PC-9 (cell line): ENCODE measurements at regions not wholly inside any gene's neighbourhood (a gene's known extent, or its start where the extent isn't known, plus 50 kb on each side); places are given as distances from the start of the nearest gene placed in this dataset.

Source experiments
- BruUV-seq: library from RNA; stranded (reverse); fragments of 400-500 nt; replicated peaks from 2 replicates; lab custom pipeline; 2021; lab: Mats Ljungman, UMichigan
- CTCF ChIA-PET: fragments of 300-600 bp; sonication (Branson Sonifier 250); formaldehyde crosslinking; loops from one replicate; lab custom pipeline; 2022; ENCODE audit warnings: antibody characterized with exemption; lab: Charles Lee
- POLR2A ChIA-PET: fragments of 300-600 bp; sonication (Branson Sonifier 250); formaldehyde crosslinking; loops from one replicate; lab custom pipeline; 2022; ENCODE audit warnings: antibody characterized with exemption; ENCODE audit not compliant: unreplicated experiment; lab: Charles Lee
- DNase-seq, 2 experiments: peaks; one replicate each; pipeline versions ENCODE4 v3.0.0 to v3.0.0-alpha.2; 2015 to 2022; ENCODE audit warnings: mixed read lengths in 1 of 2
- H2AFZ ChIP-seq: fragments of 200-600 bp; sonication (generic); 2 replicates; pipeline ENCODE4 v1.8.1; 2017; ENCODE audit warnings: antibody characterized with exemption
- H3F3A ChIP-seq: fragments of 200-600 bp; sonication (generic); 2 replicates; pipeline ENCODE4 v1.8.1; 2017; ENCODE audit warnings: antibody characterized with exemption, mild to moderate bottlenecking, low read depth; ENCODE audit not compliant: insufficient read depth
- H3K27ac ChIP-seq: fragments of 200-600 bp; sonication (generic); 2 replicates; pipeline ENCODE4 v1.6.1; 2016; ENCODE audit warnings: mixed run types
- H3K27me3 ChIP-seq: fragments of 200-600 bp; sonication (generic); 2 replicates; pipeline ENCODE4 v1.6.1; 2016; ENCODE audit warnings: low read depth, mixed run types; ENCODE audit not compliant: insufficient read depth
- H3K36me3 ChIP-seq: fragments of 200-600 bp; sonication (generic); 2 replicates; pipeline ENCODE4 v1.6.1; 2016; ENCODE audit warnings: low read depth, mixed run types
- H3K4me1 ChIP-seq: fragments of 200-600 bp; sonication (generic); replicated peaks from 2 replicates; pipeline ENCODE4 v1.6.1; 2016; ENCODE audit warnings: mixed run types; ENCODE audit not compliant: insufficient read depth
- H3K4me2 ChIP-seq: fragments of 200-600 bp; sonication (generic); 2 replicates; pipeline ENCODE4 v1.6.1; 2017; ENCODE audit warnings: mixed run types
- H3K4me3 ChIP-seq: fragments of 200-600 bp; sonication (generic); 2 replicates; pipeline ENCODE4 v1.6.1; 2016; ENCODE audit warnings: mixed run types
- H3K79me2 ChIP-seq: fragments of 200-600 bp; sonication (generic); 2 replicates; pipeline ENCODE4 v1.6.1; 2017; ENCODE audit warnings: low read depth, mixed run types
- H3K9me2 ChIP-seq: fragments of 200-600 bp; sonication (generic); 2 replicates; pipeline ENCODE4 v1.8.1; 2017; ENCODE audit warnings: mild to moderate bottlenecking; ENCODE audit not compliant: insufficient read depth
- H3K9me3 ChIP-seq: fragments of 200-600 bp; sonication (generic); 2 replicates; pipeline ENCODE4 v1.8.1; 2016; ENCODE audit warnings: low read depth; ENCODE audit not compliant: insufficient read depth
- H4K20me1 ChIP-seq: fragments of 200-600 bp; sonication (generic); 2 replicates; pipeline ENCODE4 v1.8.1; 2017; ENCODE audit not compliant: insufficient read depth
- EZH2 ChIP-seq: fragments of 200-600 bp; sonication (generic); IDR thresholded peaks from 2 replicates; pipeline ENCODE4 v1.8.0; 2017; ENCODE audit warnings: antibody characterized with exemption, low read depth
- intact Hi-C: fragments of 100-400 bp; cut with micrococcal nuclease; formaldehyde crosslinking; loops from one replicate; pipeline ENCODE4 v1.10.0; 2022; ENCODE audit not compliant: unreplicated experiment
- TF ChIP-seq, protein P1 (sequence below): fragments of 200-600 bp; sonication (generic); conservative IDR thresholded peaks from 2 replicates; pipeline ENCODE4 v1.6.1; 2017; ENCODE audit warnings: mixed run types, antibody characterized with exemption, mild to moderate bottlenecking, moderate library complexity

DNA sequence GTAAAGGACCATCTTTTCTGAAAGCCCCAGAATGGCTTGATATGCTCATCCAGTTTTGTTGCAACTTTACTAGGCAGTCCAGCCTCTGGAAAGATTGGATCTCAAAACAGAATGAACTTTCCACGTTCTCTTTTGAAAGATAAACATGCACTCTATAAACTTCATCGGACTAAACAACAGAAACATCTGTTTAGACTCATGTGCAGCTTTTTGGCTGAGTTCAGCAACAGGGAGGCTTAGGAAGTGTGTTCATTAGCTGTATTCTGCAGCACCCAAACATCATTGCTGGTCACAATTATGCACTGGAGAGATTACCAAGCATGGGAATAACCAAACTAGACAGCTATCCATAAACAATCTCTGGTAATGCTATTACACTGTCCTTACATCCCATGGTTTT lies 180.5 kb downstream of the TENT5A start:
- H4K20me1 ChIP-seq: no peaks in the 10 kb centered on the region
- H3F3A ChIP-seq: no peaks in the 10 kb centered on the region
- ChIA-PET POLR2A (no interaction called here), CTCF (no interaction called here)
- no peaks in the 10 kb centered on the region for H3K36me3 ChIP-seq
- intact Hi-C loops: no loop called here
- H3K27ac ChIP-seq: no peak overlapping the region
- no peak for DNase-seq
- no peaks in the 10 kb centered on the region for H3K9me2 ChIP-seq
- no peak overlapping the region for H3K4me3 ChIP-seq
- BruUV-seq: no TSS peak
- H3K27me3 ChIP-seq: no peaks in the 10 kb centered on the region
- H3K4me1 ChIP-seq: no peaks in the 10 kb centered on the region
- H3K79me2 ChIP-seq: no peaks in the 10 kb centered on the region
- no peak overlapping the region for H3K4me2 ChIP-seq
- H2AFZ ChIP-seq: no peak overlapping the region
- TF ChIP-seq, protein P1, sequence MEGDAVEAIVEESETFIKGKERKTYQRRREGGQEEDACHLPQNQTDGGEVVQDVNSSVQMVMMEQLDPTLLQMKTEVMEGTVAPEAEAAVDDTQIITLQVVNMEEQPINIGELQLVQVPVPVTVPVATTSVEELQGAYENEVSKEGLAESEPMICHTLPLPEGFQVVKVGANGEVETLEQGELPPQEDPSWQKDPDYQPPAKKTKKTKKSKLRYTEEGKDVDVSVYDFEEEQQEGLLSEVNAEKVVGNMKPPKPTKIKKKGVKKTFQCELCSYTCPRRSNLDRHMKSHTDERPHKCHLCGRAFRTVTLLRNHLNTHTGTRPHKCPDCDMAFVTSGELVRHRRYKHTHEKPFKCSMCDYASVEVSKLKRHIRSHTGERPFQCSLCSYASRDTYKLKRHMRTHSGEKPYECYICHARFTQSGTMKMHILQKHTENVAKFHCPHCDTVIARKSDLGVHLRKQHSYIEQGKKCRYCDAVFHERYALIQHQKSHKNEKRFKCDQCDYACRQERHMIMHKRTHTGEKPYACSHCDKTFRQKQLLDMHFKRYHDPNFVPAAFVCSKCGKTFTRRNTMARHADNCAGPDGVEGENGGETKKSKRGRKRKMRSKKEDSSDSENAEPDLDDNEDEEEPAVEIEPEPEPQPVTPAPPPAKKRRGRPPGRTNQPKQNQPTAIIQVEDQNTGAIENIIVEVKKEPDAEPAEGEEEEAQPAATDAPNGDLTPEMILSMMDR: no peak
- no peak for TF ChIP-seq EZH2
- H3K9me3 ChIP-seq: no peaks in the 10 kb centered on the region

DNA sequence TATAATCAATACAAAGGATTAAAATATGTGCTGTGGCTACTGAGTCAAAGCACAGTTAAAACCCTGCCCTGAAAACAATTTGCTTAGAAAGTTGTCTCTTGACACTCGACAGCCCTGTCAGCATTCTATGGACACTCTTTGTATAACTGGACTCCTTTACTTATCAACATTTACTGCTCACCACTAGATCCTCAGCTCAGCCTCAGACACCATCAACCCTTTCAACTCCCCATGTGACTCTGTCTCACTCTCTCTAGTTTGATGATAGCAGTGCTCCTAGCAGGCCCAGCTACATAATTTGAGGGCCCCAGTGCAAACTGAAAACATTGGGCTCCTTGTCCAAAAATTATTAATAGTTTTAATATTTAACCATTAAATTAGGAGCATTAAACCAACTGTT lies 181.8 kb downstream of the TENT5A start:
- no peaks in the 10 kb centered on the region for H3K9me2 ChIP-seq
- no peaks in the 10 kb centered on the region for H3K36me3 ChIP-seq
- TF ChIP-seq, protein P1: no peak
- TF ChIP-seq EZH2: no peak
- H2AFZ ChIP-seq: no peak overlapping the region
- no peaks in the 10 kb centered on the region for H4K20me1 ChIP-seq
- intact Hi-C loops: no loop called here
- no peak overlapping the region for H3K27ac ChIP-seq
- H3K79me2 ChIP-seq: no peaks in the 10 kb centered on the region
- no peak overlapping the region for H3K4me3 ChIP-seq
- no peaks in the 10 kb centered on the region for H3F3A ChIP-seq
- H3K27me3 ChIP-seq: no peaks in the 10 kb centered on the region
- DNase-seq: no peak
- BruUV-seq: no TSS peak
- H3K4me1 ChIP-seq: no peaks in the 10 kb centered on the region
- H3K9me3 ChIP-seq: no peaks in the 10 kb centered on the region; the same call in 1 of the 2 replicates
- ChIA-PET CTCF (no interaction called here), POLR2A (no interaction called here)
- no peak overlapping the region for H3K4me2 ChIP-seq

DNA sequence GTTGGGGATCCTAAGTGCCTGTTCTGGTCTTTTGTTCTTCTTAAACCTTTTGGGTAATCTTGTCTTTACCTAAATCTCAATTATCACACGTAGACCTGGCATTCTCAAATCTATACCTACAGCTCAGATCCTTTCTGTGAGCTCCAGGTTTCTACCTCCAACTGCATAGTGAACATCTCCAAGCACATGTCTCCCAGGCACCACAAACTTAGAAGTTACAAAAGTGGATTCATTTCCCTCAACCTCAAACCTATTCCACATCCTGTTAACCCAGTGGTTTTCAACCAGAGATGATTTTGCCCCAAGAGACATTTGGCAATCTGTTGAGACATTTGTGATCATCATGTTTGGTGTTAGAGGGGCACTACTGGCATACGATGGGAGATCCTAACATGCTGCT lies 183.5 kb downstream of the TENT5A start:
- no peak overlapping the region for H3K4me3 ChIP-seq
- no peak for DNase-seq
- ChIA-PET POLR2A (no interaction called here), CTCF (no interaction called here)
- H3K9me3 ChIP-seq: no peaks in the 10 kb centered on the region; the same call in 1 of the 2 replicates
- no peak for TF ChIP-seq EZH2
- TF ChIP-seq, protein P1: no peak
- no peak overlapping the region for H2AFZ ChIP-seq
- intact Hi-C loops: loop anchor here (10.0 kb wide), 1 partner anchor 186 kb away; the partner anchor contains the start of gene TENT5A
- H3K36me3 ChIP-seq: no peaks in the 10 kb centered on the region
- no peaks in the 10 kb centered on the region for H3K4me1 ChIP-seq
- H3K9me2 ChIP-seq: no peaks in the 10 kb centered on the region
- no peaks in the 10 kb centered on the region for H3K79me2 ChIP-seq
- no TSS peak for BruUV-seq
- H3K27ac ChIP-seq: no peak overlapping the region
- H3F3A ChIP-seq: no peaks in the 10 kb centered on the region
- H3K4me2 ChIP-seq: no peak overlapping the region
- H4K20me1 ChIP-seq: no peaks in the 10 kb centered on the region
- no peaks in the 10 kb centered on the region for H3K27me3 ChIP-seq
